ENCODE measurements at regions not wholly inside any gene's neighbourhood (a gene's known extent, or its start where the extent isn't known, plus 50 kb on each side); places are given as distances from the start of the nearest gene placed in this dataset.

- FAIRE-seq, result no peak
These were observed 245.9 kb downstream of the MTERF1 start for GRCh38 chr7:91634485-91635177.

- FAIRE-seq, result no peak
These were observed 244.3 kb downstream of the MTERF1 start for GRCh38 chr7:91636129-91636724.

GRCh38 chr7:91636728-91637127 lies 243.8 kb downstream of the MTERF1 start:
- FAIRE-seq, result no peak

GRCh38 chr7:91644256-91644655 lies 236.2 kb downstream of the MTERF1 start:
- FAIRE-seq, result no peak

- FAIRE-seq, result no peak
These were observed 235.0 kb downstream of the MTERF1 start for GRCh38 chr7:91645542-91645941.

GRCh38 chr7:91651986-91652385 lies 228.5 kb downstream of the MTERF1 start:
- FAIRE-seq, result no peak

- FAIRE-seq, result no peak
These were observed 227.2 kb downstream of the MTERF1 start for GRCh38 chr7:91653286-91653685.

- no peak for FAIRE-seq
These were observed 224.8 kb downstream of the MTERF1 start for GRCh38 chr7:91655656-91656055.

GRCh38 chr7:91656541-91657482 lies 223.7 kb downstream of the MTERF1 start:
- FAIRE-seq, result no peak

GRCh38 chr7:91657483-91658071 lies 222.9 kb downstream of the MTERF1 start:
- peak; percentile 21 for FAIRE-seq

- no peak for FAIRE-seq
These were observed 221.4 kb downstream of the MTERF1 start for GRCh38 chr7:91659096-91659495.

- no peak for FAIRE-seq
These were observed 219.7 kb downstream of the MTERF1 start for GRCh38 chr7:91660734-91661356.

- FAIRE-seq, result no peak
These were observed 218.8 kb downstream of the MTERF1 start for GRCh38 chr7:91661727-91662126.

- FAIRE-seq, result no peak
These were observed 212.3 kb downstream of the MTERF1 start for GRCh38 chr7:91668217-91668616.

- FAIRE-seq, result no peak
These were observed 209.3 kb downstream of the MTERF1 start for GRCh38 chr7:91671245-91671644.

GRCh38 chr7:91674470-91674869 lies 206.0 kb downstream of the MTERF1 start:
- no peak for FAIRE-seq

- FAIRE-seq, result no peak
These were observed 198.8 kb downstream of the MTERF1 start for GRCh38 chr7:91681718-91682117.

GRCh38 chr7:91683823-91684222 lies 196.7 kb downstream of the MTERF1 start:
- FAIRE-seq, result no peak

- no peak for FAIRE-seq
These were observed 195.0 kb downstream of the MTERF1 start for GRCh38 chr7:91685544-91685943.

- FAIRE-seq, result no peak
These were observed 189.9 kb downstream of the MTERF1 start for GRCh38 chr7:91690541-91691070.

- no peak for FAIRE-seq
These were observed 188.6 kb downstream of the MTERF1 start for GRCh38 chr7:91691865-91692264.

- peak; percentile 98 for FAIRE-seq
These were observed 187.7 kb downstream of the MTERF1 start for GRCh38 chr7:91692800-91693199.
